Peyer's patch (tissue), 4 donors: ENCODE measurements at regions not wholly inside any gene's neighbourhood (a gene's known extent, or its start where the extent isn't known, plus 50 kb on each side); places are given as distances from the start of the nearest gene placed in this dataset.

Experiments
- DNase-seq, 3 donors: peaks; one replicate each; pipeline ENCODE4 v3.0.0-alpha.2; 2017 to 2019
- H3K27ac ChIP-seq, 4 donors: fragments of 200-600 bp; sonication (generic); one replicate each; pipeline ENCODE4 v1.5.1; 2016 to 2019
- H3K27me3 ChIP-seq, 2 donors: fragments of 200-600 bp; sonication (generic); one replicate each; pipeline ENCODE4 v1.5.1; 2019
- H3K36me3 ChIP-seq, 3 donors: fragments of 200-600 bp; sonication (generic); one replicate each; pipeline ENCODE4 v1.5.1; 2016 to 2019
- H3K4me1 ChIP-seq, 4 donors: fragments of 200-600 bp; sonication (generic); one replicate each; pipeline ENCODE4 v1.5.1; 2016 to 2019
- H3K4me3 ChIP-seq, 4 donors: fragments of 200-600 bp; sonication (generic); 1 replicate in 3 of 4; 2 replicates in 1 of 4; pipeline ENCODE4 v1.5.1; 2016 to 2019; ENCODE audit warnings: mild to moderate bottlenecking in 1 of 4
- H3K9me3 ChIP-seq, 4 donors: fragments of 200-600 bp; sonication (generic); one replicate each; pipeline ENCODE4 v1.5.1; 2016 to 2019; ENCODE audit warnings: mild to moderate bottlenecking in 1 of 4
- POLR2A ChIP-seq, 2 donors: fragments of 450-650 bp; IDR thresholded peaks; one replicate each; pipeline ENCODE4 v1.5.1; 2017; ENCODE audit warnings: antibody characterized with exemption in 2 of 2, mild to moderate bottlenecking in 2 of 2, moderate library complexity in 2 of 2
- TF ChIP-seq, protein P1 (sequence below), 6 experiments: fragments of 450-650 bp in 4 of 6; fragments of 200-600 bp in 2 of 6; sonication (generic) in 1 of 6; IDR thresholded peaks; one replicate each; pipeline ENCODE4 v1.5.1; 2017 to 2019; ENCODE audit warnings: antibody characterized with exemption in 6 of 6, mild to moderate bottlenecking in 3 of 6, moderate library complexity in 1 of 6

DNA sequence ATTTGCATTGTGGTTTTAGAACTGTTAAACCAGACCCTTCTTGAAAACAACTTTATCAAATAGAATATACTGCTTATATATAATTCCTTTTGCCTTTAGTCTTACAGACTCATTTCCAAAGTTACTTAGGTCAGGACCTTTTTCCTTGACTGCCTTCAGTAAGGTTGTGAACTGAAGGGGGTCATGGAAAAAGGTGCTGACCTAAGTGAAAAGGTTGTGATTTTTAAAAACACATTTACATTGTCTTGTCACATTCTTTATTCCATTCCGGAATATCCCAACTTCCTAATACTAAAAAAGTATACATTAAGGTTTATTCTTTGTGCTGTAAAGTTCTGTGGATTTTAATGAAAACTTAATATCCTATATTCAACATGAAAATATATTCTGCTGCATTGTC, 581.4 kb downstream of the SOCS6 start:
- Histone ChIP-seq H3K36me3 (no peaks in the 10 kb centered on the region), H3K27ac (no peak overlapping the region), H3K9me3 (peaks cover 0 to 3% (median 0%) of the 10 kb centered on the region in 4 donors), H3K4me3 (no peak overlapping the region), H3K27me3 (no peaks in the 10 kb centered on the region), H3K4me1 (no peaks in the 10 kb centered on the region)
- DNase-seq = no peak
- TF ChIP-seq POLR2A (IDR thresholded peaks at IDR 0.05) = no peak
- TF ChIP-seq, protein P1, sequence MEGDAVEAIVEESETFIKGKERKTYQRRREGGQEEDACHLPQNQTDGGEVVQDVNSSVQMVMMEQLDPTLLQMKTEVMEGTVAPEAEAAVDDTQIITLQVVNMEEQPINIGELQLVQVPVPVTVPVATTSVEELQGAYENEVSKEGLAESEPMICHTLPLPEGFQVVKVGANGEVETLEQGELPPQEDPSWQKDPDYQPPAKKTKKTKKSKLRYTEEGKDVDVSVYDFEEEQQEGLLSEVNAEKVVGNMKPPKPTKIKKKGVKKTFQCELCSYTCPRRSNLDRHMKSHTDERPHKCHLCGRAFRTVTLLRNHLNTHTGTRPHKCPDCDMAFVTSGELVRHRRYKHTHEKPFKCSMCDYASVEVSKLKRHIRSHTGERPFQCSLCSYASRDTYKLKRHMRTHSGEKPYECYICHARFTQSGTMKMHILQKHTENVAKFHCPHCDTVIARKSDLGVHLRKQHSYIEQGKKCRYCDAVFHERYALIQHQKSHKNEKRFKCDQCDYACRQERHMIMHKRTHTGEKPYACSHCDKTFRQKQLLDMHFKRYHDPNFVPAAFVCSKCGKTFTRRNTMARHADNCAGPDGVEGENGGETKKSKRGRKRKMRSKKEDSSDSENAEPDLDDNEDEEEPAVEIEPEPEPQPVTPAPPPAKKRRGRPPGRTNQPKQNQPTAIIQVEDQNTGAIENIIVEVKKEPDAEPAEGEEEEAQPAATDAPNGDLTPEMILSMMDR (IDR thresholded peaks at IDR 0.05) = no peak

DNA sequence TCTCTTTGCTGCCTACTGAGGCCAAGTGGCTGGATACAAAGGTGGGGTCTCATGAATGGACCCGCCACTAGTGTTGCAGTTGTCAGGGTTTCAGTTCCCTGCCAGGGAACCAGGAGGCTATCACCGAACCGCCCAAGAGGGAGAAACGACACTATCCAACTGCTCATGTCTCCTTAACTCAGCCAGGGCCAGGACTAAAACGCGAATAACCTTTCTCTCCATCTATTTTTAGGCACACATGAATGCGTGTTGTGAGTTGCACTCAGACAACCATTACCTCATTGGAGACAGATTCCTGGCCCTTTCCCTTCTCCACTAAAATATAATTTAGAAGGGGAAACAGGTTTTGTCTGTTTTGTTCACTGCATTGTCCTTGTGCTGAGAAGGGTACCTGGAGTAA, 559.5 kb downstream of the SOCS6 start:
- Histone ChIP-seq H3K4me3 (no peak overlapping the region), H3K9me3 (no peaks in the 10 kb centered on the region), H3K27ac (no peak overlapping the region), H3K4me1 (no peaks in the 10 kb centered on the region), H3K36me3 (no peaks in the 10 kb centered on the region), H3K27me3 (no peaks in the 10 kb centered on the region)
- TF ChIP-seq, protein P1 (IDR thresholded peaks at IDR 0.05) = no peak
- TF ChIP-seq POLR2A (IDR thresholded peaks at IDR 0.05) = no peak
- no peak for DNase-seq

DNA sequence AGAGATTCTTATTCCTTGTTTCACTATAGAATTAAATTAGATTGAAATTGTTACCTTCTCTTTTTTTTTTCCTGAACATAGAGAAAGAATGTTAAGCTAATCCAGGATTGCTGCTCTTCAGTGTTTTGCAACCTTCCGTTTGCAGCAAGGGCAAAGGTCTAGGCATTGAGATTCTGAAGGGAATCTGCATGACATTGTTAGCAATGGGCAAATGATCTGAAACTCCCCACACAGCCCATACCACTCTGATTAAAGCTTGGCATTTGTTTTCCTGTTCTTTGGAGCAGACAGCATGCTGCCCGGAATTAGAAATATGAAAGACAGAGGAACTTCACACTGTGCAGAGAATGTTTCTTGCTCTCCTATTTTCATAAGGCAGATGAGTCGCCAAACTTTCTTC, 551.8 kb downstream of the SOCS6 start:
- Histone ChIP-seq H3K9me3 (no peaks in the 10 kb centered on the region), H3K27ac (no peak overlapping the region), H3K4me3 (no peak overlapping the region), H3K4me1 (no peaks in the 10 kb centered on the region), H3K36me3 (no peaks in the 10 kb centered on the region), H3K27me3 (no peaks in the 10 kb centered on the region)
- TF ChIP-seq, protein P1 (IDR thresholded peaks at IDR 0.05) = no peak
- no peak for TF ChIP-seq POLR2A (IDR thresholded peaks at IDR 0.05)
- DNase-seq = no peak

DNA sequence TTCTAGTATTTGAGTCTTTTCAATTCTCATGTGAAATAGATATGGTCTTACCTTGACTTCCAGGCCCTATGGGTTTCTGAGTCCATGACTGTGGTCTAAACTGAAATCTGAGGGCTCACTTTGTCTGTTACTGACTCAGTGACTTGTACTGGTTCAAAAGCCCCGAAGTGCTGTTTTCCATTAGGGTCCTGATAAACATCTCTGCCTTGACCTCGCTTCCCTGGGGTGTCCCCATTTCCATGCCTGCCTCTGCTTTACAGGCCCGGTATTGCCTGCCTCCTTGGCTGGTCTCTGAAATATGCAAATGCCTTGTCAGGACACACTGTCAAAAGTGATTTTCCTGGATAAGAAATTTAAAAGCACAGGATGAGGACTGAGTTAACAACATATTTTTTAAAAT, 538.8 kb downstream of the SOCS6 start:
- Histone ChIP-seq H3K4me3 (no peak overlapping the region), H3K27me3 (no peaks in the 10 kb centered on the region), H3K36me3 (no peaks in the 10 kb centered on the region), H3K27ac (no peak overlapping the region), H3K4me1 (no peaks in the 10 kb centered on the region), H3K9me3 (no peaks in the 10 kb centered on the region)
- no peak for DNase-seq
- TF ChIP-seq POLR2A (IDR thresholded peaks at IDR 0.05) = no peak
- TF ChIP-seq, protein P1 (IDR thresholded peaks at IDR 0.05) = no peak

DNA sequence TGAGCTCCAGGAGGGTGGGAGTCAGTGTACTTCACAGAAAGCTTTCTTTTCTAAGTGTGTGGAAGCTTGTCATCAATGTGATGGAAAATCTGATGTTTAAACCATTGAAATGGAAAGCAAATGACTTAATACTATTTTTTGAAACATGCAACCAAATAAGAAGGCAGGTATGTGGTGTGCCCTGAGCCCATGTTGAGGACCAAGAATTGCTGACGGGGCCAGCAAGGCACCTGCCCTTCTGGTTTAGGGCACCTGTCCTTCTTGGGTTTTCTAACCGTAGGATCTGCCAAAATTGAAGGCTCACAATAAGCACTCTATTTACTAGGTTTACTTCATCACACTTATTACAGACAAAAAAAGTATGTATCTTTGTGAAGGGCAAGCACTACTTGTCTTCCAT, 537.7 kb downstream of the SOCS6 start:
- TF ChIP-seq POLR2A (IDR thresholded peaks at IDR 0.05) = no peak
- TF ChIP-seq, protein P1 (IDR thresholded peaks at IDR 0.05) = no peak
- H3K27ac ChIP-seq = no peak overlapping the region
- no peaks in the 10 kb centered on the region for H3K36me3 ChIP-seq
- no peaks in the 10 kb centered on the region for H3K27me3 ChIP-seq
- DNase-seq = no peak
- H3K9me3 ChIP-seq = no peaks in the 10 kb centered on the region
- no peak overlapping the region for H3K4me3 ChIP-seq
- H3K4me1 ChIP-seq = no peaks in the 10 kb centered on the region

DNA sequence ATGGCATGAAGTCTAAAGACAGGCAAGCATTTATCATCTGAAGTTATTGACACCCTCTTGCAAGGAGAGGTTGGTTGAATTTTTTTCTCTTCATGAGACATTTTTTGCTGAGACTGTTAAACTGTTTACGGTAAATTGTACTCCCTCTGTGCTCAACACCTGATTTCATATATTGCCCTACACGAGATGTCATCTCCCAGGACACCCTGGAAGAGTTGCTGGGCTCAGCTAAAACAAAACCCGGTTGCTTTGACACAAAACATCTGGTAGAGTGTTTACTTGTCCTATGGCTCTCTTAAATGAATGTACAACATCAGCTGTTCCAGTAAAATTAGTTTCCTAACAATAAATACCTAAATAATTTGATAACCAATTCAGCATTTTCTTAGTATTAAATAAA, 533.8 kb downstream of the SOCS6 start:
- Histone ChIP-seq H3K9me3 (no peaks in the 10 kb centered on the region), H3K27ac (no peak overlapping the region), H3K4me3 (no peak overlapping the region), H3K27me3 (no peaks in the 10 kb centered on the region), H3K36me3 (no peaks in the 10 kb centered on the region), H3K4me1 (no peaks in the 10 kb centered on the region)
- no peak for DNase-seq
- TF ChIP-seq, protein P1 (IDR thresholded peaks at IDR 0.05) = no peak
- no peak for TF ChIP-seq POLR2A (IDR thresholded peaks at IDR 0.05)
